ENCODE measurements at regions not wholly inside any gene's neighbourhood (a gene's known extent, or its start where the extent isn't known, plus 50 kb on each side); places are given as distances from the start of the nearest gene placed in this dataset.
"Not testable (repeated sequence)": the region's sequence is repeated elsewhere in the genome, so short reads cannot be mapped to it uniquely, and the experiment has no call there.

DNA sequence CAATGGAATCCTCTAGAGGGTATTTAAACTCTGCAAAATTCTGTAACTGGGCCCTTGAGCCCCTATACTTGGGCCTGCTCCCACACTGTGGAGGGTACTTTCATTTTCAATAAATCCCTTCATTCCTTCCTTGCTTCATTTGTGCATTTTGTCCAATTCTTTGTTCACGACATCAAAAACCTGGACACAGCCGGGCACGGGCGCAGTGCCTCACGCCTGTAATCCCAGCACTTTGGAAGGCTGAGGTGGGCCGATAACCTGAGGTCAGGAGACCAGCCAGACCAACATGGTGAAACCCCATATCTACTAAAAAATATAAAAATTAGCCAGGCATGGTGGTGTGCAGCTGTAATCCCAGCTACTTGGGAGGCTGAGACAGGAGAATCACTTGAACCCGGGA lies 714.9 kb upstream of the NOVA1 start:
- TF ChIP-seq POLR2A (IDR thresholded peaks at IDR 0.05; ENCODE audit: low read length); GATA1 (IDR thresholded peaks at IDR 0.05; ENCODE audit: low read depth, low read length): not testable (repeated sequence)
